Sigmoid colon (tissue), 6 donors: ENCODE measurements at regions not wholly inside any gene's neighbourhood (a gene's known extent, or its start where the extent isn't known, plus 50 kb on each side); places are given as distances from the start of the nearest gene placed in this dataset.

Experiments
- DNase-seq: peaks from one replicate; pipeline ENCODE4 v3.0.0-alpha.2; 2019
- H3K27ac ChIP-seq, 4 donors: fragments of 200-600 bp; sonication (generic); one replicate each; pipeline ENCODE4 v1.5.1; 2016 to 2019; ENCODE audit warnings: mild to moderate bottlenecking in 1 of 4
- H3K27me3 ChIP-seq, 3 donors: fragments of 200-600 bp; sonication (generic); one replicate each; pipeline ENCODE4 v1.5.1; 2019; ENCODE audit warnings: mild to moderate bottlenecking in 1 of 3
- H3K36me3 ChIP-seq, 4 donors: fragments of 200-600 bp; sonication (generic); one replicate each; pipeline ENCODE4 v1.5.1; 2016 to 2019
- H3K4me1 ChIP-seq, 4 donors: fragments of 200-600 bp; sonication (generic); one replicate each; pipeline ENCODE4 v1.5.1; 2017 to 2019
- H3K4me3 ChIP-seq, 4 donors: fragments of 200-600 bp; sonication (generic); one replicate each; pipeline ENCODE4 v1.5.1; 2017 to 2019; ENCODE audit warnings: mild to moderate bottlenecking in 2 of 4, moderate library complexity in 1 of 4
- H3K9me3 ChIP-seq, 4 donors: fragments of 200-600 bp in 3 of 4; sonication (generic) in 3 of 4; one replicate each; pipeline versions ENCODE4 v1.5.1 to v1.6.1; 2013 to 2019
- EP300 ChIP-seq, 4 donors: sonication (generic); formaldehyde crosslinking; IDR thresholded peaks; one replicate each; pipeline ENCODE4 v1.6.1; 2017; ENCODE audit warnings: antibody characterized with exemption in 4 of 4
- POLR2A ChIP-seq, 2 donors: fragments of 450-650 bp; IDR thresholded peaks; one replicate each; pipeline ENCODE4 v1.6.1; 2016; ENCODE audit warnings: antibody characterized with exemption in 2 of 2, mild to moderate bottlenecking in 2 of 2, moderate library complexity in 2 of 2
- POLR2AphosphoS5 ChIP-seq, 4 donors: sonication (generic); formaldehyde crosslinking; IDR thresholded peaks; one replicate each; pipeline ENCODE4 v1.6.1; 2017; ENCODE audit warnings: antibody characterized with exemption in 4 of 4
- WGBS, 2 donors: extraction: QIAGEN DNeasy Blood & Tissue Kit; methylation state at CpG; one replicate each; pipeline ENCODE4 v1.1.7; 2013; 5-methylcytosine and 5-hydroxymethylcytosine counted together
- intact Hi-C: fragments of 100-400 bp; cut with DNase I; formaldehyde crosslinking; loops from one replicate; pipeline ENCODE4 v1.15.1; 2023
- TF ChIP-seq, protein P1 (sequence below), 4 experiments: fragments of 450-650 bp in 3 of 4; fragments of 200-600 bp in 1 of 4; IDR thresholded peaks; one replicate each; pipeline ENCODE4 v1.5.1; 2016 to 2019; ENCODE audit warnings: antibody characterized with exemption in 4 of 4, mild to moderate bottlenecking in 3 of 4, moderate library complexity in 2 of 4
- donor health status: healthy with polysubstance abuse.
- donor health status: healthy.

DNA sequence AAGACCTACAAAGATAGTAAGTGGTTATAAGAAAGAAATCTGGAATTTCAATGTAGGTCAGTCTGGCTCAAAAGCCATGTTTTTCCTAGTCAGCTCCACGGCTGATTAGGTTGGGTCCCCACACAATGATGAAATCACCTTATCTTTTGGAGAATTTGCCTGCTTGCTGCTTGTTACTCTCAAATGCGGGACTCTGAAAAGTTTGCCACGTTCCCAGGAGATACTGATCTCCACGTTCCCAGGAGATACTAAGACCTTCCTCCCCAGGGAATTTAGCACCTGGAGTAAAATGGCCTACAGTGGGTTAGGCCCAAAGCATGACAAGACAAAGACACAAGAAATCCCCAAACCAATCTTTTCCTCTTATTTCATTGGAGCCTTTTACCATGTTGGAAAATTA is 449.6 kb downstream of the TNS1 start:
- no peaks in the 10 kb centered on the region for H3K27me3 ChIP-seq
- no peaks in the 10 kb centered on the region for H3K36me3 ChIP-seq
- no peak for DNase-seq
- H3K4me3 ChIP-seq, result no peak overlapping the region
- WGBS, 2 donors, result 74 to 78% methylated on average over 4 of the region's 4 CpGs
- intact Hi-C loops, result no loop called here
- TF ChIP-seq, protein P1, sequence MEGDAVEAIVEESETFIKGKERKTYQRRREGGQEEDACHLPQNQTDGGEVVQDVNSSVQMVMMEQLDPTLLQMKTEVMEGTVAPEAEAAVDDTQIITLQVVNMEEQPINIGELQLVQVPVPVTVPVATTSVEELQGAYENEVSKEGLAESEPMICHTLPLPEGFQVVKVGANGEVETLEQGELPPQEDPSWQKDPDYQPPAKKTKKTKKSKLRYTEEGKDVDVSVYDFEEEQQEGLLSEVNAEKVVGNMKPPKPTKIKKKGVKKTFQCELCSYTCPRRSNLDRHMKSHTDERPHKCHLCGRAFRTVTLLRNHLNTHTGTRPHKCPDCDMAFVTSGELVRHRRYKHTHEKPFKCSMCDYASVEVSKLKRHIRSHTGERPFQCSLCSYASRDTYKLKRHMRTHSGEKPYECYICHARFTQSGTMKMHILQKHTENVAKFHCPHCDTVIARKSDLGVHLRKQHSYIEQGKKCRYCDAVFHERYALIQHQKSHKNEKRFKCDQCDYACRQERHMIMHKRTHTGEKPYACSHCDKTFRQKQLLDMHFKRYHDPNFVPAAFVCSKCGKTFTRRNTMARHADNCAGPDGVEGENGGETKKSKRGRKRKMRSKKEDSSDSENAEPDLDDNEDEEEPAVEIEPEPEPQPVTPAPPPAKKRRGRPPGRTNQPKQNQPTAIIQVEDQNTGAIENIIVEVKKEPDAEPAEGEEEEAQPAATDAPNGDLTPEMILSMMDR (IDR thresholded peaks at IDR 0.05), result no peak
- TF ChIP-seq EP300 (IDR thresholded peaks at IDR 0.05) (no peak), POLR2AphosphoS5 (IDR thresholded peaks at IDR 0.05) (no peak), POLR2A (IDR thresholded peaks at IDR 0.05) (no peak)
- H3K9me3 ChIP-seq, result no peaks in the 10 kb centered on the region
- no peak overlapping the region for H3K27ac ChIP-seq
- peaks cover 0 to 62% (median 51%) of the 10 kb centered on the region in 4 donors for H3K4me1 ChIP-seq

DNA sequence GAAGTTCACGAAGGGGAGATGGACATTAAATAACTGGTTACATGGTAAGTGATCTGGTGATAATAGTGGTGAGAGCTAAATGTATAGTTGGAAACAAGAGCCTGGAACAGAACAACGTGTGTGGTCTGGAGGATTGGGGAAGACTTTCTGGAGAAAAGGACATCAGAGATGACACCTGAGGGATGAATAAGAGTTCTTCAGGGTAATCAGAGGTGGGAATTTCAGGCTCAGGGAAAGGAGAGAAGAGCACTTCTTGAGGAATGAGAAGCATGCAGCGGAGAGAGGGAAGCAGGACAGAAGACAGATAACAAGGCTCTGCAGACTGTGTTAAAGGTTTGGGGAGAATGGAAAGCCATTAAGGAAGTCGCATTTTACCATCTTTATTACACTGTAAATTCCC is 450.7 kb downstream of the TNS1 start:
- H3K27ac ChIP-seq, result no peak overlapping the region
- H3K9me3 ChIP-seq, result no peaks in the 10 kb centered on the region
- no peaks in the 10 kb centered on the region for H3K27me3 ChIP-seq
- H3K4me1 ChIP-seq, result peaks cover 0 to 59% (median 45%) of the 10 kb centered on the region in 4 donors
- H3K4me3 ChIP-seq, result no peak overlapping the region
- WGBS, 2 donors, result 62 to 82% methylated on average over 4 of the region's 4 CpGs
- intact Hi-C loops, result no loop called here
- DNase-seq, result no peak
- no peaks in the 10 kb centered on the region for H3K36me3 ChIP-seq
- TF ChIP-seq POLR2AphosphoS5 (IDR thresholded peaks at IDR 0.05) (no peak), POLR2A (IDR thresholded peaks at IDR 0.05) (no peak), EP300 (IDR thresholded peaks at IDR 0.05) (no peak)
- TF ChIP-seq, protein P1 (IDR thresholded peaks at IDR 0.05), result no peak

DNA sequence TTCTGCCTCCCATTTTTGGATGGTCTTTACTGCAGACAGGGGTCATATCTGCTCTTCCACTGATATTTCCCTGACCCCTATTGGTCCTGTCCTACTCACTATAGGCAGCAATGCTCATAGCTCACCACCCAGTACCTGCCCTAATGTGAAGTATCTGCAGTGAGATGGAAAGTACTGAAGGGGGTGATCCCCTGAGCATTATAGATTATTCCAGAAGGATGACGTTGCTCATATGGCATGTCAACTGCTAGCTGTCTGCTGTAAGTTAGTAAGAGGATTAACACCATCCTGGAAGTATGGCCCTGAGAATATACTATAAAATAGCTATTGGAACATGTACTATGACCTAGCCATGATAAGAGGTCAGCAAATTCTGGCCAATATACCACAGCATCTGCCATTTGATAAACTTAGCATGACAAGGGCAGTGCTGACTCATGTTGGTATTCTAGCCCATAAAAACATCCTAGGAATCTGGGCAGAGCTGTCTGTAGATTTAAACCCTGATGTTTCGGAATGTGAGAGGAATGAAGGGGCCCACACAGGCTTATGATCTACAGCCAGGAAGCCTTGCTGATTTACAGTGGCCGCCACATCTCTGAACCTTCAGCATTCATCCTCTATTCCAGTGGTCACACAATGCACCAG is 451.4 kb downstream of the TNS1 start:
- H3K36me3 ChIP-seq, result no peaks in the 10 kb centered on the region
- H3K4me1 ChIP-seq, result peaks cover 0 to 52% (median 40%) of the 10 kb centered on the region in 4 donors
- no peak for DNase-seq
- no peak overlapping the region for H3K4me3 ChIP-seq
- 69 to 77% methylated on average over 3 of the region's 3 CpGs for WGBS, 2 donors
- intact Hi-C loops, result no loop called here
- no peaks in the 10 kb centered on the region for H3K27me3 ChIP-seq
- H3K9me3 ChIP-seq, result no peaks in the 10 kb centered on the region
- TF ChIP-seq EP300 (IDR thresholded peaks at IDR 0.05), result no peak
- H3K27ac ChIP-seq, result peak overlapping the region in 1 of 4 donors; percentile 6

DNA sequence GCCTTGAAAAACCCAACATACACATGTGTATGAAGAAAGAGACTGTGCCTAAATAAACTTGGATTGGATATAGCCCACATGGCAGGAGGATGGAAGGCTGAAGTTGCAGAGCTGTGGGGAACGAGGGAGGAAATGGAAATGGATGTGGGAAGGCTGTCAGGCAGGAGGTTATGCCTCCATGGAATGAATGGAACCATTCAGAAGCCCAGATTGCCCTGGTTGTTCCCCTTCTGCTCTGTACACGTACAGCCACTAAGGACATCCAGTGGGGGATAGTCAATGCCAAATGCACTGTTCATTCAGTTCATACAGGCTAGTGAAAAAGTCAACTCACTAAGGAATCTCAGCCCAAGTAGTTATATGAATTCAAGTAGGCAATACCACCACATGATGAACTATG is 463.7 kb downstream of the TNS1 start:
- H3K9me3 ChIP-seq, result no peaks in the 10 kb centered on the region
- TF ChIP-seq EP300 (IDR thresholded peaks at IDR 0.05) (no peak), POLR2A (IDR thresholded peaks at IDR 0.05) (no peak)
- WGBS, 2 donors, result 46 to 64% methylated on average over 2 of the region's 2 CpGs
- no peak for DNase-seq
- peaks cover 0 to 22% (median 8%) of the 10 kb centered on the region in 4 donors for H3K4me1 ChIP-seq
- intact Hi-C loops, result no loop called here
- H3K4me3 ChIP-seq, result no peak overlapping the region
- H3K36me3 ChIP-seq, result no peaks in the 10 kb centered on the region
- H3K27ac ChIP-seq, result no peak overlapping the region
- no peaks in the 10 kb centered on the region for H3K27me3 ChIP-seq

DNA sequence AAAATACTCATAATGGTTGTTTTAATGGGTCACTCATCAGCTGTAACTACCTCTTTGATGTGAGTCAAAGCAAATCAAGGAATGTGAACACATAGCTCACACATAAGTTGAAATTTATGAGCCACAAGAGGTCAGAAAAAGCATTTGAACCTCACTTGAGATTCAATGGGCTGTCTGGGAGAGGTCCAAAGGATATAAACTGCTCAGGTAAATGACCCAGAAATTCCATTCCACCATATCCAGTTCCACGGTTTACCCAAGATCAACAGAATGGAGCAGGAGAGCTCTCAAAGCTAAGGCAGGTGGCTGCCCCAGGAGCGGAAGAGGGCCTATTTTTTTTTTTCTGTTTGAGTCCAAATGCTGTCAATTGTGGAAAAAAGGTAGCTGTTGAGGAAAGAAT is 464.1 kb downstream of the TNS1 start:
- TF ChIP-seq POLR2AphosphoS5 (IDR thresholded peaks at IDR 0.05), result no peak
- no peak for TF ChIP-seq EP300 (IDR thresholded peaks at IDR 0.05)
- TF ChIP-seq POLR2A (IDR thresholded peaks at IDR 0.05), result no peak
- TF ChIP-seq, protein P1 (IDR thresholded peaks at IDR 0.05), result no peak
- Histone ChIP-seq H3K9me3 (no peaks in the 10 kb centered on the region), H3K27me3 (no peaks in the 10 kb centered on the region), H3K36me3 (no peaks in the 10 kb centered on the region), H3K4me3 (no peak overlapping the region), H3K27ac (no peak overlapping the region), H3K4me1 (peaks cover 0 to 22% (median 8%) of the 10 kb centered on the region in 4 donors)
- 26 to 67% methylated on average over 2 of the region's 2 CpGs for WGBS, 2 donors
- intact Hi-C loops, result no loop called here
- no peak for DNase-seq
